ENCODE measurements at regions not wholly inside any gene's neighbourhood (a gene's known extent, or its start where the extent isn't known, plus 50 kb on each side); places are given as distances from the start of the nearest gene placed in this dataset.
A peak's percentile ranks its signal among the peaks of the same experiment; 100 is the strongest.

- in situ Hi-C loops (cut with HindIII; ENCODE audit: low sequenced_read_pairs), result no loop called here
- no peak overlapping the region for H3K4me3 ChIP-seq (ENCODE audit: low read depth, low read length)
- no peak for TF ChIP-seq CTCF (IDR thresholded peaks at IDR 0.05; ENCODE audit: low read depth, low read length)
- DNase-seq (ENCODE audit: low read depth, low spot score), result no peak
Measured at GRCh38 chr12:107462428-107463332, 222.9 kb upstream of the PWP1 start.

GRCh38 chr12:107464644-107465043, 221.0 kb upstream of the PWP1 start:
- in situ Hi-C loops (cut with HindIII; ENCODE audit: low sequenced_read_pairs), result no loop called here
- no peak for TF ChIP-seq CTCF (IDR thresholded peaks at IDR 0.05; ENCODE audit: low read depth, low read length)
- DNase-seq (ENCODE audit: low read depth, low spot score), result no peak
- H3K4me3 ChIP-seq (ENCODE audit: low read depth, low read length), result no peak overlapping the region

GRCh38 chr12:107465625-107466024, 220.0 kb upstream of the PWP1 start:
- no peak for DNase-seq (ENCODE audit: low read depth, low spot score)
- H3K4me3 ChIP-seq (ENCODE audit: low read depth, low read length), result no peak overlapping the region
- no peak for TF ChIP-seq CTCF (IDR thresholded peaks at IDR 0.05; ENCODE audit: low read depth, low read length)
- in situ Hi-C loops (cut with HindIII; ENCODE audit: low sequenced_read_pairs), result no loop called here

- no peak for TF ChIP-seq CTCF (IDR thresholded peaks at IDR 0.05; ENCODE audit: low read depth, low read length)
- in situ Hi-C loops (cut with HindIII; ENCODE audit: low sequenced_read_pairs), result no loop called here
- no peak overlapping the region for H3K4me3 ChIP-seq (ENCODE audit: low read depth, low read length)
- DNase-seq (ENCODE audit: low read depth, low spot score), result no peak
Measured at GRCh38 chr12:107467716-107468115, 217.9 kb upstream of the PWP1 start.

GRCh38 chr12:107468182-107468581, 217.4 kb upstream of the PWP1 start:
- TF ChIP-seq CTCF (IDR thresholded peaks at IDR 0.05; ENCODE audit: low read depth, low read length), result no peak
- DNase-seq (ENCODE audit: low read depth, low spot score), result peak; percentile 30
- H3K4me3 ChIP-seq (ENCODE audit: low read depth, low read length), result no peak overlapping the region
- in situ Hi-C loops (cut with HindIII; ENCODE audit: low sequenced_read_pairs), result no loop called here

- no peak for DNase-seq (ENCODE audit: low read depth, low spot score)
- no peak for TF ChIP-seq CTCF (IDR thresholded peaks at IDR 0.05; ENCODE audit: low read depth, low read length)
- in situ Hi-C loops (cut with HindIII; ENCODE audit: low sequenced_read_pairs), result no loop called here
- no peak overlapping the region for H3K4me3 ChIP-seq (ENCODE audit: low read depth, low read length)
Measured at GRCh38 chr12:107469011-107469410, 216.6 kb upstream of the PWP1 start.

Data from astrocyte of the spinal cord (primary cell).